Omental fat pad (tissue), 3 donors: ENCODE measurements at regions not wholly inside any gene's neighbourhood (a gene's known extent, or its start where the extent isn't known, plus 50 kb on each side); places are given as distances from the start of the nearest gene placed in this dataset.

Source experiments
- ATAC-seq: fragments of 150-250 bp; one replicate; pipeline ENCODE4 v1.9.1; 2016; ENCODE audit warnings: mild to moderate bottlenecking, moderate library complexity; ENCODE audit not compliant: low FRiP score
- DNase-seq: peaks from one replicate; pipeline ENCODE4 v3.0.0-alpha.2; 2019; ENCODE audit warnings: low spot score
- TF ChIP-seq, protein P1 (sequence below), 3 donors: fragments of 450-650 bp; IDR thresholded peaks; one replicate each; pipeline ENCODE4 v1.5.1; 2016 to 2017; ENCODE audit warnings: antibody characterized with exemption in 3 of 3, mild to moderate bottlenecking in 3 of 3, moderate library complexity in 2 of 3

GRCh38 chr1:59107916-59108315 lies 189.0 kb upstream of the FGGY start:
- TF ChIP-seq, protein P1, sequence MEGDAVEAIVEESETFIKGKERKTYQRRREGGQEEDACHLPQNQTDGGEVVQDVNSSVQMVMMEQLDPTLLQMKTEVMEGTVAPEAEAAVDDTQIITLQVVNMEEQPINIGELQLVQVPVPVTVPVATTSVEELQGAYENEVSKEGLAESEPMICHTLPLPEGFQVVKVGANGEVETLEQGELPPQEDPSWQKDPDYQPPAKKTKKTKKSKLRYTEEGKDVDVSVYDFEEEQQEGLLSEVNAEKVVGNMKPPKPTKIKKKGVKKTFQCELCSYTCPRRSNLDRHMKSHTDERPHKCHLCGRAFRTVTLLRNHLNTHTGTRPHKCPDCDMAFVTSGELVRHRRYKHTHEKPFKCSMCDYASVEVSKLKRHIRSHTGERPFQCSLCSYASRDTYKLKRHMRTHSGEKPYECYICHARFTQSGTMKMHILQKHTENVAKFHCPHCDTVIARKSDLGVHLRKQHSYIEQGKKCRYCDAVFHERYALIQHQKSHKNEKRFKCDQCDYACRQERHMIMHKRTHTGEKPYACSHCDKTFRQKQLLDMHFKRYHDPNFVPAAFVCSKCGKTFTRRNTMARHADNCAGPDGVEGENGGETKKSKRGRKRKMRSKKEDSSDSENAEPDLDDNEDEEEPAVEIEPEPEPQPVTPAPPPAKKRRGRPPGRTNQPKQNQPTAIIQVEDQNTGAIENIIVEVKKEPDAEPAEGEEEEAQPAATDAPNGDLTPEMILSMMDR (IDR thresholded peaks at IDR 0.05), result no peak
- ATAC-seq (no peak), DNase-seq (no peak)

GRCh38 chr1:59108481-59109317 lies 188.2 kb upstream of the FGGY start:
- ATAC-seq (no peak), DNase-seq (no peak)
- TF ChIP-seq, protein P1 (IDR thresholded peaks at IDR 0.05), result no peak

DNA sequence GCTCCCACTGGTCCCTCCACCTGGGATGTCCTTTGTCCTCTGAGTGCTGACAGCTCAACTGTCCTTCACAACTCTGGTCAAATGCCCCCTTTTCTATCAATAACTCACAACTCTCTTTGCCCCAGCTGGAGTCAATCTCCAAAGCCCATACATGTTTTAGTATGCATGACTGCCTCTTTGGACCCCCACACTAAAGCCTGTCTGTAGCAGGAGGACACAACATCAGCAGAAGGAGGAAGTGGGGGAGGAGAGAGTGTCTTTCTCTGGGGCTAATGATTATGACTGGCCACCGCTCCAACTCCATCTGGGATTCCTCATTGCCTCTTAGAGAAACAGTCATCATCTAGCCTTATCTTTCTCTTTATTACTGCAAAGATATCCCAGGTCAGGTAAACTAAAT lies 186.6 kb upstream of the FGGY start:
- DNase-seq, result no peak
- ATAC-seq, result no peak
- TF ChIP-seq, protein P1 (IDR thresholded peaks at IDR 0.05), result no peak

GRCh38 chr1:59113876-59114457 lies 182.9 kb upstream of the FGGY start:
- ATAC-seq, result no peak
- TF ChIP-seq, protein P1 (IDR thresholded peaks at IDR 0.05), result no peak
- DNase-seq, result no peak

GRCh38 chr1:59115865-59116264 lies 181.0 kb upstream of the FGGY start:
- no peak for DNase-seq
- no peak for ATAC-seq

DNA sequence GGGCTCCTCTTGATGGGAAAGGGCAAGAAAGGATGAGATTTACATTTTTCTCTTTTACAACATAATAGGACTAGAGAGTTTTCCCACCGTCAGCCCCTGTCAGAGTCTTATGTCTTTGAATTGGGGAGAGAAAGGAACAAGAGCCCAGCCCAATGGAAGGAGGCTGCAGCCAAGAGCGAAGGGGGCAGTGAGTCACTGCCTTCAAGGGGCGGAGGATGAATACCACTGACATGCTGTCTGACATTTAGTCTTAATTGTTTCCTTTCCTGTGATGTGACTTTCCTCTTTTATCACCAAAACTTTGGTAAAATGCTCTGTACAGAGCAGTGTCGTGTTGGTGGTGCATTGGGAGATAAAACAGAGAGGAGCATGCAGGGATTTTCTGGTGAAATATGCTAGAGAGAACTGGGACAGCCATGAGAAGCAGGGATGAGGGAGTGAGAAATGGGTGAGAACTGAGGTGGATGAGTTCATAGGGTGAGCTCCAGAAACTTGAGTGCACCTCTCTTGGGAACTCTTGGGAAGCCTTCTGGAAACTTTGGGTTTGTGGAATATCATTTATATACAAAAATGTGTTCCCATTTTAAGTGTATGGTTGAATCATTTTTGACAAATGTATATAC lies 179.9 kb upstream of the FGGY start:
- no peak for ATAC-seq
- TF ChIP-seq, protein P1 (IDR thresholded peaks at IDR 0.05), result no peak
- no peak for DNase-seq

More at GRCh38 chr1:59115865-59116264, 181.0 kb upstream of the FGGY start:
- TF ChIP-seq, protein P1 (IDR thresholded peaks at IDR 0.05), result no peak
